ENCODE measurements at regions not wholly inside any gene's neighbourhood (a gene's known extent, or its start where the extent isn't known, plus 50 kb on each side); places are given as distances from the start of the nearest gene placed in this dataset.

- intact Hi-C loops (cut with DNase I) = loop anchor here (10.0 kb wide), 1 partner anchor 393 kb away; no protein-coding TSS in a partner anchor
- no peaks in the 10 kb centered on the region for H3K36me3 ChIP-seq
- WGBS, 2 donors = 72 to 73% methylated on average over 3 of the region's 3 CpGs
- TF ChIP-seq CTCF (IDR thresholded peaks at IDR 0.05) (no peak), POLR2A (IDR thresholded peaks at IDR 0.05) (no peak)
- no peaks in the 10 kb centered on the region for H3K9me3 ChIP-seq
- H3K4me1 ChIP-seq = peaks cover 0 to 5% of the 10 kb centered on the region in 2 donors
- H3K4me3 ChIP-seq (replicated peaks in 1 of 3) = no peak overlapping the region
- no peak overlapping the region for H3K27ac ChIP-seq
- H3K27me3 ChIP-seq = no peaks in the 10 kb centered on the region
- DNase-seq = no peak
Measured at GRCh38 chr5:5887833-5888232, 465.4 kb downstream of the ICE1 start.

DNA sequence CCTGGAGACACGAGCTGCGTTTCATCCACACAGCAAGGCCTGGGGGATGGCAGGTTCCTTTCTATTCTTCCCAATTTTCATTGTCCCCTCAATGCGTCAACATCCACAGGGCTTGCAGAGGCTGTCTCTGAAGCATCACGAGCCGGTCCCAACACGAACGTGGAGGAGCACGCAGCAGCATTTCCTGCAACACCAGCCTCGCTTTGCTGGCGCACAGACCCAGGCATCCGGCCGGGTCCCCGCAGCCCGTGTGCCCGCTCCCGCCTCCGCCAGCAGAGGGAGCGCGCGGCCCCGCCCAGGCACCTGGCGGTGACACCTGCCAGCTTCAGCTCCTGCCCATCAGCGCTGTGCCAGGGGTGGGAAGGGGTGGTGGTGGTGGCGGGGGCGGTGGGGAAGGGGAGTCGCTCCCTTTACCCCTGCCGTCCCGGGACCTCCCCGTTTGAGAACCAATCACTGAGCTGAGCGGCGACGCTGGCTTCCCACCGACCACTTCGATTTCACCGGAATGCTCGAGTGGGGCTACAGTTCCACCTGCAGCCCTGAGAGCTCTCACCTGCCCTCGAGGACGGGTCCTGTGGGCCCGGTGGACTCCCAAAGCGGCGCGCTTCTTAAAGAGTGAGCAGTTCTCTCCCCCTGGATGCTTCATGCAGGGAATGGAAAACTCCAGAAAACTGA, 464.5 kb downstream of the ICE1 start:
- no peaks in the 10 kb centered on the region for H3K27me3 ChIP-seq
- peaks cover 0 to 5% of the 10 kb centered on the region in 2 donors for H3K4me1 ChIP-seq
- DNase-seq = peak; percentile 12 to 21
- no peaks in the 10 kb centered on the region for H3K9me3 ChIP-seq
- peak in 3 of 6 experiments; percentile 17 to 64 (median 41) for TF ChIP-seq CTCF (IDR thresholded peaks at IDR 0.05)
- TF ChIP-seq POLR2A (IDR thresholded peaks at IDR 0.05) = no peak
- H3K36me3 ChIP-seq = no peaks in the 10 kb centered on the region
- intact Hi-C loops (cut with DNase I) = loop anchor here (10.0 kb wide), 1 partner anchor 392 kb away; no protein-coding TSS in a partner anchor
- H3K27ac ChIP-seq = no peak overlapping the region
- H3K4me3 ChIP-seq (replicated peaks in 1 of 3) = no peak overlapping the region
- 16 to 25% methylated on average over 22 to 28 of the region's 42 CpGs for WGBS, 2 donors

GRCh38 chr5:5886353-5886752, 463.9 kb downstream of the ICE1 start:
- intact Hi-C loops (cut with DNase I) = loop anchor here (10.0 kb wide), 1 partner anchor 392 kb away; no protein-coding TSS in a partner anchor
- TF ChIP-seq CTCF (IDR thresholded peaks at IDR 0.05) (no peak), POLR2A (IDR thresholded peaks at IDR 0.05) (no peak)

GRCh38 chr5:5885782-5886181, 463.3 kb downstream of the ICE1 start:
- no peak for DNase-seq
- intact Hi-C loops (cut with DNase I) = loop anchor here (10.0 kb wide), 1 partner anchor 391 kb away; no protein-coding TSS in a partner anchor
- Histone ChIP-seq H3K4me3 (replicated peaks in 1 of 3) (no peak overlapping the region), H3K27me3 (no peaks in the 10 kb centered on the region), H3K36me3 (no peaks in the 10 kb centered on the region), H3K27ac (no peak overlapping the region), H3K9me3 (no peaks in the 10 kb centered on the region), H3K4me1 (peaks cover 0 to 5% of the 10 kb centered on the region in 2 donors)
- TF ChIP-seq CTCF (IDR thresholded peaks at IDR 0.05) (no peak), POLR2A (IDR thresholded peaks at IDR 0.05) (no peak)
- WGBS, 2 donors = 90 to 92% methylated on average over 8 of the region's 8 CpGs

More at GRCh38 chr5:5886353-5886752, 463.9 kb downstream of the ICE1 start:
- Histone ChIP-seq H3K9me3 (no peaks in the 10 kb centered on the region), H3K4me3 (replicated peaks in 1 of 3) (no peak overlapping the region), H3K27me3 (no peaks in the 10 kb centered on the region), H3K36me3 (no peaks in the 10 kb centered on the region), H3K27ac (no peak overlapping the region), H3K4me1 (peaks cover 0 to 5% of the 10 kb centered on the region in 2 donors)
- DNase-seq = no peak
- WGBS, 2 donors = 89% methylated on average over 20 of the region's 20 CpGs

- H3K27me3 ChIP-seq = no peaks in the 10 kb centered on the region
- no peak overlapping the region for H3K4me3 ChIP-seq (replicated peaks in 1 of 3)
- no peaks in the 10 kb centered on the region for H3K36me3 ChIP-seq
- H3K27ac ChIP-seq = no peak overlapping the region
- DNase-seq = no peak
- TF ChIP-seq CTCF (IDR thresholded peaks at IDR 0.05) (no peak), POLR2A (IDR thresholded peaks at IDR 0.05) (no peak)
- no peaks in the 10 kb centered on the region for H3K9me3 ChIP-seq
- intact Hi-C loops (cut with DNase I) = loop anchor here (10.0 kb wide), 1 partner anchor 390 kb away; no protein-coding TSS in a partner anchor
- 91 to 92% methylated on average over 4 to 5 of the region's 5 CpGs for WGBS, 2 donors
- H3K4me1 ChIP-seq = peaks cover 0 to 5% of the 10 kb centered on the region in 2 donors
Measured at GRCh38 chr5:5884593-5884992, 462.1 kb downstream of the ICE1 start.

All from thyroid gland (tissue), 4 donors.